GM12865 (cell line): ENCODE measurements at regions not wholly inside any gene's neighbourhood (a gene's known extent, or its start where the extent isn't known, plus 50 kb on each side); places are given as distances from the start of the nearest gene placed in this dataset.
"Not testable (repeated sequence)": the region's sequence is repeated elsewhere in the genome, so short reads cannot be mapped to it uniquely, and the experiment has no call there.

Experiments
- DNase-seq: peaks from one replicate; pipeline ENCODE4 v3.0.0; 2010; ENCODE audit warnings: low read depth
- H3K4me3 ChIP-seq: 2 replicates; pipeline ENCODE4 v1.5.1; 2011; ENCODE audit warnings: mild to moderate bottlenecking, low read depth, low read length, control low read depth
- TF ChIP-seq, protein P1 (sequence below): IDR thresholded peaks from 2 replicates; pipeline ENCODE4 v1.5.1; 2011; ENCODE audit warnings: low read length, control low read depth, low read depth, inconsistent platforms; ENCODE audit not compliant: insufficient read depth; ENCODE audit errors: missing control alignments

- TF ChIP-seq, protein P1, sequence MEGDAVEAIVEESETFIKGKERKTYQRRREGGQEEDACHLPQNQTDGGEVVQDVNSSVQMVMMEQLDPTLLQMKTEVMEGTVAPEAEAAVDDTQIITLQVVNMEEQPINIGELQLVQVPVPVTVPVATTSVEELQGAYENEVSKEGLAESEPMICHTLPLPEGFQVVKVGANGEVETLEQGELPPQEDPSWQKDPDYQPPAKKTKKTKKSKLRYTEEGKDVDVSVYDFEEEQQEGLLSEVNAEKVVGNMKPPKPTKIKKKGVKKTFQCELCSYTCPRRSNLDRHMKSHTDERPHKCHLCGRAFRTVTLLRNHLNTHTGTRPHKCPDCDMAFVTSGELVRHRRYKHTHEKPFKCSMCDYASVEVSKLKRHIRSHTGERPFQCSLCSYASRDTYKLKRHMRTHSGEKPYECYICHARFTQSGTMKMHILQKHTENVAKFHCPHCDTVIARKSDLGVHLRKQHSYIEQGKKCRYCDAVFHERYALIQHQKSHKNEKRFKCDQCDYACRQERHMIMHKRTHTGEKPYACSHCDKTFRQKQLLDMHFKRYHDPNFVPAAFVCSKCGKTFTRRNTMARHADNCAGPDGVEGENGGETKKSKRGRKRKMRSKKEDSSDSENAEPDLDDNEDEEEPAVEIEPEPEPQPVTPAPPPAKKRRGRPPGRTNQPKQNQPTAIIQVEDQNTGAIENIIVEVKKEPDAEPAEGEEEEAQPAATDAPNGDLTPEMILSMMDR, result no peak
- no peak for DNase-seq
- H3K4me3 ChIP-seq, result no peak overlapping the region
These were observed 1158.3 kb downstream of the RPIA start for GRCh38 chr2:89849731-89850130.

DNA sequence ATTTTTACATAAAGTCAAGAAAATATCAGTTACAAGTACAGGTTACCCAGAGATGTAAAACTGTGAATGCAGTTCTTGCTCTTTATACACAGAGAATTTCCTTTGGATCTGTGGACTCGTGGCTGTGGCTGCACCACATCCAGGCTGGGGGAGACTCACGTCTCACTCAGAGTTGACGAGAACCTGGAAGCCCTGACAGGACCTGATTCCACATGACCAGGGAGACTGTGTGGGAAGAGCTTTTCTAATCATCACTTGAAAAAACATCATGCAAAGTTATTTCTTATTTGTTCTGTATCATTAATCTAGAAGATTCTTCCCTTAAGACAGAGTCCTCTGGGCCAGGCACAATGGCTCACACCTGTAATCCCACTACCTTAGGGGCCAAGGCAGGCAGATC lies 1159.0 kb downstream of the RPIA start:
- no peak for DNase-seq
- TF ChIP-seq, protein P1, result no peak
- H3K4me3 ChIP-seq, result no peak overlapping the region

- DNase-seq, result no peak
- TF ChIP-seq, protein P1, result no peak
- H3K4me3 ChIP-seq, result no peak overlapping the region
These were observed 1159.6 kb downstream of the RPIA start for GRCh38 chr2:89850881-89851582.

DNA sequence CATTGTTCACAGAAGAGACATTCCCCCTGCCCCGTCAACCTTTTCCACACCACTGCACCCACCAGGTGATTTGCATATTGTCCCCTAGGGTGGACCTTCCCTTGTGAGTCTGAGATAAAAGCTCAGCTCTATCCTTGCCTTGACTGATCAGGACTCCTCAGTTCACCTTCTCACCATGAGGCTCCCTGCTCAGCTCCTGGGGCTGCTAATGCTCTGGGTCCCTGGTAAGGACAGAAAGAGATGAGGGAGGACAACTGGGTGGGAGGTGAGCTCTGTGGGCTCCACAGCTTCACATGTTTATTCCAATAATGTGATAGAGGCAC lies 1160.1 kb downstream of the RPIA start:
- H3K4me3 ChIP-seq, result no peak overlapping the region
- DNase-seq, result no peak

GRCh38 chr2:89853427-89853826 lies 1162.0 kb downstream of the RPIA start:
- not testable (repeated sequence) for H3K4me3 ChIP-seq, DNase-seq

More for the DNA sequence above, 1160.1 kb downstream of the RPIA start:
- TF ChIP-seq, protein P1, result no peak

GRCh38 chr2:89855752-89856151 lies 1164.3 kb downstream of the RPIA start:
- not testable (repeated sequence) for H3K4me3 ChIP-seq, DNase-seq
- TF ChIP-seq, protein P1, result peak; percentile 4

DNA sequence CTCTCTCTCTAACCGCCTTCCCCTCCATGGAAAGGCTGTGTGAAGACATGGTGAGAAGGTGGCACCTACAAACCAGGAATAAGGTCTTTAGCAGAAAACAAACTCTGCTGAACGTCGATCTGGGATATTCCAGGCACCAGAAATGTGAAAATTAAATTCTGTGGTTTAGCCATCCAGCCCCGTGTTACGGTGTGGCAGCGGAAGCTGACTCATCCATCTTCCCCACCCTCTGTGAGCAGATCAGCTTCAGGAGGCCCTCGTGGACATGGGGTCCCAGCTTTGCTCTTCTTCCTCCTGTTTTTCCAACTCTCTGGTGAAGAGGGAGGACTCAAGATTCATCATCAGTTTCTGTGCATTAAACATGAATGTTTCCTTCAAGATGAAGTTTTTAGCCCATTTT lies 1164.8 kb downstream of the RPIA start:
- not testable (repeated sequence) for H3K4me3 ChIP-seq, DNase-seq

DNA sequence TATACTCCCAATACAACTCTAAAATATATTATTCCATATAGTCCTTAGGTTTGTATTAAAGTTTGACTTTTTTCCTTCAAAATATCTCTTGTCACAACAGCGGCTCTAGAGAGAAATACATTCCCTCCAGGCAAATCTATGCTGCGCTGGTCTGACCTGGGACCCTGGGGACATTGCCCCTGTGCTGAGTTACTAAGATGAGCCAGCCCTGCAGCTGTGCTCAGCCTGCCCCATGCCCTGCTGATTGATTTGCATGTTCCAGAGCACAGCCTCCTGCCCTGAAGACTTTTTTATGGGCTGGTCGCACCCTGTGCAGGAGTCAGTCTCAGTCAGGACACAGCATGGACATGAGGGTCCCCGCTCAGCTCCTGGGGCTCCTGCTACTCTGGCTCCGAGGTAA lies 1170.7 kb downstream of the RPIA start:
- not testable (repeated sequence) for H3K4me3 ChIP-seq

GRCh38 chr2:89863209-89863608 lies 1171.7 kb downstream of the RPIA start:
- not testable (repeated sequence) for DNase-seq, H3K4me3 ChIP-seq

More for the DNA sequence above, 1170.7 kb downstream of the RPIA start:
- DNase-seq, result not testable (repeated sequence)

DNA sequence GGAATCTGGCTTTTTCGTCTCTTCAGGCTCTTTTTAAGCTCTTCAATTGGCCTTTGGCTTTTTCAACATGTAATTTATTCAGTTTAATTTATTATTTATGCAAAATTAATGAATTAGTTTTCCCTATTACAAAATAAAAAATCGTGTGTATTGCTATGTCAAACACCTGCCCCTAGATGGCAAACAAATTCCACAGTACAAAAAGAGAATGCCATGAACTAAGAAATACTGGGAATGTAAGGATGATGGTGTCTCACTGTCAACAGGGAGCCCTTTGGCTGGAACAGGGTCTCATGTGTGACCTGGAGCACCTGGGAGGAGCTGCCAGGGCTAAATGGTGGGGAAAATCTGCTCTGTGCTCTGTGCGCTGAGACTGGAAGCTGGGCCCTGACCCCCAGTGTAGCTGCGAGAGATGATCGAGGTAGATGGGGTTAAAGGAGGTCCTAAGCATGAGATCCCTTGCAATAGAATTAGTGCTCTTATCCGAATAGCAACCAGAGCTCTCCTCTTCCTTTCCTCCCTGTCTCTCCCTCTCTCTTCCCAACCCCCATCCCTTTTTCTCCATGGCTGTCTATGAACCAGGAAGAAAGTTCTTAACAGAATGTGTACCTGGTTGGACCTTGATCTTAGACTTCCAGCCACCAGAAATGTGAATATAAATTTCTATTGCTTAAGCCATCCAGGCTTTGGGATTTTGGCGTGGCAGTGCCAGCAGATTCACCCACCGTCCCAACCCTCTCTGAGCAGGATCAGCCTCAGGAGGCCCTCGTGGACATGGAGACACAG lies 1183.5 kb downstream of the RPIA start:
- not testable (repeated sequence) for DNase-seq, H3K4me3 ChIP-seq

- DNase-seq, H3K4me3 ChIP-seq: not testable (repeated sequence)
These were observed 1185.0 kb downstream of the RPIA start for GRCh38 chr2:89876445-89876844.

- not testable (repeated sequence) for DNase-seq, H3K4me3 ChIP-seq
These were observed 1185.4 kb downstream of the RPIA start for GRCh38 chr2:89876878-89877277.

- H3K4me3 ChIP-seq, DNase-seq: not testable (repeated sequence)
These were observed 1191.4 kb downstream of the RPIA start for GRCh38 chr2:89882880-89883279.
